Suprapubic skin (tissue), 4 donors: ENCODE measurements at regions not wholly inside any gene's neighbourhood (a gene's known extent, or its start where the extent isn't known, plus 50 kb on each side); places are given as distances from the start of the nearest gene placed in this dataset.
"Not testable (repeated sequence)": the region's sequence is repeated elsewhere in the genome, so short reads cannot be mapped to it uniquely, and the experiment has no call there.

Experiments
- DNase-seq, 2 donors: peaks; one replicate each; pipeline ENCODE4 v3.0.0-alpha.2; 2019; ENCODE audit warnings: low spot score in 2 of 2
- H3K27ac ChIP-seq: fragments of 200-600 bp; sonication (generic); one replicate; pipeline ENCODE4 v1.5.1; 2019
- H3K27me3 ChIP-seq: fragments of 200-600 bp; sonication (generic); one replicate; pipeline ENCODE4 v1.5.1; 2019
- H3K36me3 ChIP-seq: fragments of 200-600 bp; sonication (generic); one replicate; pipeline ENCODE4 v1.5.1; 2019
- H3K4me1 ChIP-seq: fragments of 200-600 bp; sonication (generic); one replicate; pipeline ENCODE4 v1.5.1; 2019
- H3K4me3 ChIP-seq: fragments of 200-600 bp; sonication (generic); one replicate; pipeline ENCODE4 v1.5.1; 2019; ENCODE audit warnings: mild to moderate bottlenecking
- H3K9me3 ChIP-seq: fragments of 200-600 bp; sonication (generic); one replicate; pipeline ENCODE4 v1.5.1; 2019
- EP300 ChIP-seq: sonication (generic); formaldehyde crosslinking; IDR thresholded peaks from one replicate; pipeline ENCODE4 v1.6.1; 2017; ENCODE audit warnings: antibody characterized with exemption
- POLR2A ChIP-seq, 2 donors: fragments of 450-650 bp; IDR thresholded peaks; one replicate each; pipeline ENCODE4 v1.6.1; 2017; ENCODE audit warnings: antibody characterized with exemption in 2 of 2, mild to moderate bottlenecking in 2 of 2, moderate library complexity in 2 of 2
- POLR2AphosphoS5 ChIP-seq, 3 donors: sonication (generic); formaldehyde crosslinking; IDR thresholded peaks; one replicate each; pipeline ENCODE4 v1.6.1; 2017; ENCODE audit warnings: antibody characterized with exemption in 3 of 3
- WGBS: methylation state at CpG from one replicate; pipeline ENCODE4 v1.1.5; 2018; 5-methylcytosine and 5-hydroxymethylcytosine counted together
- TF ChIP-seq, protein P1 (sequence below), 2 donors: fragments of 200-600 bp in 1 of 2; fragments of 450-650 bp in 1 of 2; sonication (generic) in 1 of 2; IDR thresholded peaks; one replicate each; pipeline ENCODE4 v1.5.1; 2016 to 2019; ENCODE audit warnings: antibody characterized with exemption in 2 of 2, mild to moderate bottlenecking in 1 of 2, moderate library complexity in 1 of 2

DNA sequence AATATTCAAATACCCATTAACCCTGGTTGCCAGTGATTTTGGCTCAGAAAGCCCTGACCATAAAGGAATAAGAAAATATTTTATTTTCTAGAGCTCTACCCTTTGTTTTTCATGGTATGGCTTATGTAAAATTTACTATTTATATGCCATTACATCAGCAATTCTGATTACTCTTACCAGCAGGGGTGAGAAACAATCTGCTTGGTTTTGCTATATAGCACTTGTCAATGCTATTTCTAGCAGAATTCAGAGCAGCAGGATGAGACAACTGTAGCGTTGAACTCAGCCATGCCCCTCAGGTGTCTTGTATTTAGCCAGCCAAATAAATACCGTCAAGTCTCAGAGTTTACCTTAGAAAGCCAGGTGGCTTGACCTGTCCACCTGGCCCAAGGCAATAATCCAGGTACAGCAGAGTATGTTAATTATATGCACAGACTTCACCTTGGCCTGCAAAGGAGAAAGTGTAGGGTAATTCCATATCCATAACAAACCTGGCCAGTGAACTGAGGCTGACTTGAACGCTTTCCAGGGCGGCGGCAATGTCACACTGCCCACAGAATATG lies 1303.5 kb downstream of the RAPGEF2 start:
- 83% methylated on average over 5 of the region's 5 CpGs for WGBS
- H3K27ac ChIP-seq: no peak overlapping the region
- H3K4me1 ChIP-seq: no peaks in the 10 kb centered on the region
- no peaks in the 10 kb centered on the region for H3K36me3 ChIP-seq
- DNase-seq: no peak
- H3K9me3 ChIP-seq: no peaks in the 10 kb centered on the region
- no peak overlapping the region for H3K4me3 ChIP-seq
- no peaks in the 10 kb centered on the region for H3K27me3 ChIP-seq
- no peak for TF ChIP-seq EP300
- no peak for TF ChIP-seq POLR2AphosphoS5 (IDR thresholded peaks at IDR 0.05)
- no peak for TF ChIP-seq POLR2A (IDR thresholded peaks at IDR 0.05)
- TF ChIP-seq, protein P1, sequence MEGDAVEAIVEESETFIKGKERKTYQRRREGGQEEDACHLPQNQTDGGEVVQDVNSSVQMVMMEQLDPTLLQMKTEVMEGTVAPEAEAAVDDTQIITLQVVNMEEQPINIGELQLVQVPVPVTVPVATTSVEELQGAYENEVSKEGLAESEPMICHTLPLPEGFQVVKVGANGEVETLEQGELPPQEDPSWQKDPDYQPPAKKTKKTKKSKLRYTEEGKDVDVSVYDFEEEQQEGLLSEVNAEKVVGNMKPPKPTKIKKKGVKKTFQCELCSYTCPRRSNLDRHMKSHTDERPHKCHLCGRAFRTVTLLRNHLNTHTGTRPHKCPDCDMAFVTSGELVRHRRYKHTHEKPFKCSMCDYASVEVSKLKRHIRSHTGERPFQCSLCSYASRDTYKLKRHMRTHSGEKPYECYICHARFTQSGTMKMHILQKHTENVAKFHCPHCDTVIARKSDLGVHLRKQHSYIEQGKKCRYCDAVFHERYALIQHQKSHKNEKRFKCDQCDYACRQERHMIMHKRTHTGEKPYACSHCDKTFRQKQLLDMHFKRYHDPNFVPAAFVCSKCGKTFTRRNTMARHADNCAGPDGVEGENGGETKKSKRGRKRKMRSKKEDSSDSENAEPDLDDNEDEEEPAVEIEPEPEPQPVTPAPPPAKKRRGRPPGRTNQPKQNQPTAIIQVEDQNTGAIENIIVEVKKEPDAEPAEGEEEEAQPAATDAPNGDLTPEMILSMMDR (IDR thresholded peaks at IDR 0.05): no peak

DNA sequence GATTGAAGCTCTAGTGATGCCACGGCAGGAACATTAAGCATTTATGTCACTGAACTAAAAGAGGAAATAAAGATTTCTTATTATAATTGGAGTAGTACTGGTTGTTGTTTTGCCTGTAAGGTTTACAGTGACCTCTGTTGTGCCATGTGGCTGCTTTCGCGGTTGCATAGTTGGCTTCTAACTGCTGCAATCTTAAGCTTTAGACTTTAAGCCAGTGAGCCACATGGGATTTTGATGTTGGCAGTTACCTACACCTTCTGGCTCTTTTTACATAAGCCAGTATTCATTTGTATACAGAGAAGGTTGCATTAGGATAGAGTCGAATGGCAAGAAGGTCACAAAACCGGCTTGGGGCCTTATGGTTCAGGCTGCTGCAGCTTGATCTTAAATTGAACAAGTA lies 1311.6 kb downstream of the RAPGEF2 start:
- no peak for DNase-seq
- no peaks in the 10 kb centered on the region for H3K4me1 ChIP-seq
- no peaks in the 10 kb centered on the region for H3K9me3 ChIP-seq
- no peaks in the 10 kb centered on the region for H3K27me3 ChIP-seq
- 74% methylated on average over 5 of the region's 5 CpGs for WGBS
- no peak overlapping the region for H3K4me3 ChIP-seq
- H3K27ac ChIP-seq: no peak overlapping the region
- TF ChIP-seq EP300 (no peak), POLR2AphosphoS5 (IDR thresholded peaks at IDR 0.05) (no peak), POLR2A (IDR thresholded peaks at IDR 0.05) (no peak)
- TF ChIP-seq, protein P1 (IDR thresholded peaks at IDR 0.05): no peak
- H3K36me3 ChIP-seq: no peaks in the 10 kb centered on the region

DNA sequence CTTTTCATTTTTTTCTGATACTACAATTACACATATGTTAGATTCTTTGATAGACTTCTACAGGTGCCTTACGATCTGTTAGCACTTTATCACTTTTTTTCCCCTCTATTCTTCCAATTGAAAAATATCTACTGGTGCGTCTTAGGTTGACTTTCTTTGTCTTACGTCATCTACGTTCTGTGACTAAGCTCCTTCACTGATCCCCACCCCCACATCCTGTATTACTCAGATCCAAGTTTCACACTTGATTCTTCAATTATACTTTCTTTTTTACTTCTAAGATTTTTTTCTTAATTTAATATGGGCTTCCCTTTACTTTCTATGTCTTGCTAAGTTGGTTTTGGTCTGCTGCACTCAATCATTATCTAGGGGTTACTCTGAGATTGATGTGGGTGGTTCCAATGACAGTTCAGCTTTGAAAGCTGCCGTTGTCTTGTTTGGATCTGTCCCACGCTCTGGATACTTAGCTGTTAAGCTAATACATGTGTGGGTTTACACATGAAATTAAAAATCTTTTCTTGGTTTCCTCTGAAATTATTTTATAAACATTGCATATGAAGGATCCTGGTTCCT lies 1321.1 kb downstream of the RAPGEF2 start:
- H3K36me3 ChIP-seq: no peaks in the 10 kb centered on the region
- no peak overlapping the region for H3K4me3 ChIP-seq
- 74% methylated on average over 6 of the region's 6 CpGs for WGBS
- H3K27ac ChIP-seq: no peak overlapping the region
- H3K27me3 ChIP-seq: no peaks in the 10 kb centered on the region
- H3K9me3 ChIP-seq: no peaks in the 10 kb centered on the region
- no peak for DNase-seq
- no peaks in the 10 kb centered on the region for H3K4me1 ChIP-seq
- TF ChIP-seq EP300 (no peak), POLR2AphosphoS5 (IDR thresholded peaks at IDR 0.05) (no peak), POLR2A (IDR thresholded peaks at IDR 0.05) (no peak)
- TF ChIP-seq, protein P1 (IDR thresholded peaks at IDR 0.05): no peak

DNA sequence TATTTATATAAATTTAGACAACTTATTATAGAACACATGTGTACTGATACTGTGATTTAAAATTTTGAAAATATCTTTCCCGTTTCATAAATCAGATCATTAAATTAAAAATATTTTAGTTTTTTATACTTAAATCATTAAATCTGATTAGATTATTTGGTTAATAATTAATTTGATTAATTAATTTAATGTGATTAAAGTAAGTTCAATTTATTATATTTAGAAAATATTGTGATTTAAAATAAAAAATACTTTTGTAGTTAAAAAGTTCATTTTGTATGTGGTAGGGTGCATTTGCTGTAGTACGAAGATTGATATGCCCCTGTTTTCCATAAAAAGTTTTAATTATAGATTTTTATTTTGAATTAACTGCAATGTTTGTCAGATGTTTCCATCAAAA lies 1323.4 kb downstream of the RAPGEF2 start:
- no peak for DNase-seq
- WGBS: 76% methylated on average over 2 of the region's 2 CpGs
- no peaks in the 10 kb centered on the region for H3K27me3 ChIP-seq
- no peak overlapping the region for H3K4me3 ChIP-seq
- no peaks in the 10 kb centered on the region for H3K36me3 ChIP-seq
- no peaks in the 10 kb centered on the region for H3K4me1 ChIP-seq
- H3K9me3 ChIP-seq: peaks cover 2% of the 10 kb centered on the region
- no peak overlapping the region for H3K27ac ChIP-seq
- TF ChIP-seq POLR2AphosphoS5 (IDR thresholded peaks at IDR 0.05): no peak
- TF ChIP-seq POLR2A (IDR thresholded peaks at IDR 0.05): no peak
- TF ChIP-seq EP300: no peak
- TF ChIP-seq, protein P1 (IDR thresholded peaks at IDR 0.05): no peak

DNA sequence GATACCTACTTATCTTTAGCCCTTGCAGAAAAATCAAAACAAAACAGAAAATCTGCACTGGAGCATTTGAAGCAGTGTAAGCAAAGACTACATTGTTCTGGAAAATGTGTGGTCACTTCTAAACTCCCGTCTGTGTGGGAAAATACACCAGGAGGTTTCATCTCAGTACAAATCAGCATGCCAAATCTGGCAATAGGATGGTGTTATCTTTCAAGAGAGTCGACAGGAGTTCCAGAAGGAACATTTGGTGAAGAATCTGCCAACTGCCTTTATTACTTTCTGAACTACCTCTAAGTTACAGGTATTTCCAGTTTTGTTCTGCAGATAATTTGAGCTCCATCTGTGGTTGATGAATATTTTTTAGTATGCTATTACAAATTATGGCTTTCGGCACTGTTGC lies 1348.0 kb downstream of the RAPGEF2 start:
- no peak overlapping the region for H3K27ac ChIP-seq
- H3K4me1 ChIP-seq: no peaks in the 10 kb centered on the region
- H3K4me3 ChIP-seq: no peak overlapping the region
- TF ChIP-seq EP300: no peak
- TF ChIP-seq POLR2A (IDR thresholded peaks at IDR 0.05): no peak
- TF ChIP-seq, protein P1 (IDR thresholded peaks at IDR 0.05): no peak
- no peak for TF ChIP-seq POLR2AphosphoS5 (IDR thresholded peaks at IDR 0.05)
- no peaks in the 10 kb centered on the region for H3K9me3 ChIP-seq
- H3K36me3 ChIP-seq: no peaks in the 10 kb centered on the region
- no peak for DNase-seq
- H3K27me3 ChIP-seq: no peaks in the 10 kb centered on the region
- 41% methylated on average over 3 of the region's 3 CpGs for WGBS

DNA sequence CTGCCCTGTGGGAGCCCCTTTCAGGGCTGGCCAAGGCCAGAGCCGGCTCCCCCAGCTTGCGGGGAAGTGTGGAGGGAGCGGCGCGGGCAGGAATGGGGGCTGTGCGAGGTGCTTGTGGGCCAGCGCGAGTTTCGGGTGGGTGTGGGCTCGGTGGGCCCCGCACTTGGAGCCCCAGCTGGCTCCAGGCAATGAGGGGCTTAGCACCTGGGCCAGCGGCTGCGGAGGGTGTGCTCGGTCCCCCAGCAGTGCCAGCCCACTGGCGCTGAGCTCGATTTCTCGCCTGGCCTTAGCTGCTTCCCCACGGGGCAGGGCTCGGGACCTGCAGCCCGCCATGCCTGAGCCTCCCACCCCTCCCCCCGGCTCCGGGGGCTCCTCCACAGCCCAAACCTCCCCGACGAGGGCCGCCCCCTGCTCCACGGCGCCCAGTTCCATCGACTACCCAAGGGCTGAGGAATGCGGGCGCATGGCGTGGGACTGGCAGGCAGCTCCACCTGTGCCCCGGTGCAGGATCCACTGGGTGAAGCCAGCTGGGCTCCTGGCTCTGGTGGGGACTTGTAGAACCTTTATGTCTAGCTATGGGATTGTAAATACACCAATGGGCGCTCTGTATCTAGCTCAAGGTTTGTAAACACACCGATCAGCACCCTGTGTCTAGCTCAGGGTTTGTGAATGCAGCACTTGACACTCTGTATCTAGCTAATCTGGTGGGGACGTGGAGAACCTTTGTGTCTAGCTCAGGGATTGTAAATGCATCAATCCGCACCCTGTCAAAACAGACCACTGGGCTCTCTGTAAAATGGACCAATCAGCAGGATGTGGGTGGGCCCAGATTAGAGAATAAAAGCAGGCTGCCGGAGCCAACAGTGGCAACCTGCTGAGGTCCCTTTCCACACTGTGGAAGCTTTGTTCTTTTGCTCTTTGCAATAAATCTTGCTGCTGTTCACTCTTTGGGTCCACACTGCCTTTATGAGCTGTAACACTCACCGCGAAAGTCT lies 1379.1 kb downstream of the RAPGEF2 start:
- H3K4me1 ChIP-seq, H3K36me3 ChIP-seq, H3K27ac ChIP-seq, DNase-seq, H3K27me3 ChIP-seq, H3K4me3 ChIP-seq, H3K9me3 ChIP-seq: not testable (repeated sequence)
- 93% methylated on average over 29 of the region's 39 CpGs for WGBS
